ENCODE measurements at regions not wholly inside any gene's neighbourhood (a gene's known extent, or its start where the extent isn't known, plus 50 kb on each side); places are given as distances from the start of the nearest gene placed in this dataset.

GRCh38 chr5:159514229-159514810 lies 184.0 kb upstream of the IL12B start:
- no peaks in the 10 kb centered on the region for H3K36me3 Mint-ChIP-seq (ENCODE audit: insufficient read depth)
- H3K9me3 Mint-ChIP-seq (ENCODE audit: low read depth) = no peaks in the 10 kb centered on the region
- DNase-seq (ENCODE audit: low spot score, unreplicated experiment) = no peak
- no peak overlapping the region for H3K27ac Mint-ChIP-seq
- TF ChIP-seq CTCF (IDR thresholded peaks at IDR 0.05; ENCODE audit: unreplicated experiment) = no peak
- peaks cover 13% of the 10 kb centered on the region for H3K27me3 Mint-ChIP-seq
- peaks cover 3% of the 10 kb centered on the region for H3K4me1 Mint-ChIP-seq (ENCODE audit: low read depth)
- no peak overlapping the region for H3K4me3 Mint-ChIP-seq (ENCODE audit: low read depth)

- H3K27ac Mint-ChIP-seq = no peak overlapping the region
- TF ChIP-seq CTCF (IDR thresholded peaks at IDR 0.05; ENCODE audit: unreplicated experiment) = no peak
- no peak overlapping the region for H3K4me3 Mint-ChIP-seq (ENCODE audit: low read depth)
- no peaks in the 10 kb centered on the region for H3K9me3 Mint-ChIP-seq (ENCODE audit: low read depth)
- H3K27me3 Mint-ChIP-seq = peaks cover 13% of the 10 kb centered on the region
- DNase-seq (ENCODE audit: low spot score, unreplicated experiment) = no peak
- peaks cover 3% of the 10 kb centered on the region for H3K4me1 Mint-ChIP-seq (ENCODE audit: low read depth)
- no peaks in the 10 kb centered on the region for H3K36me3 Mint-ChIP-seq (ENCODE audit: insufficient read depth)
Measured at GRCh38 chr5:159515197-159515596, 184.9 kb upstream of the IL12B start.

- Mint-ChIP-seq H3K27me3 (peaks cover 13% of the 10 kb centered on the region), H3K4me1 (ENCODE audit: low read depth) (no peaks in the 10 kb centered on the region), H3K9me3 (ENCODE audit: low read depth) (no peaks in the 10 kb centered on the region), H3K36me3 (ENCODE audit: insufficient read depth) (no peaks in the 10 kb centered on the region), H3K4me3 (ENCODE audit: low read depth) (no peak overlapping the region), H3K27ac (no peak overlapping the region)
- DNase-seq (ENCODE audit: low spot score, unreplicated experiment) = peak; percentile 50
- peak; percentile 79 for TF ChIP-seq CTCF (IDR thresholded peaks at IDR 0.05; ENCODE audit: unreplicated experiment)
Measured at GRCh38 chr5:159515909-159516415, 185.7 kb upstream of the IL12B start.

- H3K27me3 Mint-ChIP-seq = peaks cover 13% of the 10 kb centered on the region
- H3K4me1 Mint-ChIP-seq (ENCODE audit: low read depth) = no peaks in the 10 kb centered on the region
- no peak overlapping the region for H3K4me3 Mint-ChIP-seq (ENCODE audit: low read depth)
- no peak for TF ChIP-seq CTCF (IDR thresholded peaks at IDR 0.05; ENCODE audit: unreplicated experiment)
- H3K9me3 Mint-ChIP-seq (ENCODE audit: low read depth) = no peaks in the 10 kb centered on the region
- no peaks in the 10 kb centered on the region for H3K36me3 Mint-ChIP-seq (ENCODE audit: insufficient read depth)
- no peak for DNase-seq (ENCODE audit: low spot score, unreplicated experiment)
- no peak overlapping the region for H3K27ac Mint-ChIP-seq
Measured at GRCh38 chr5:159518371-159518770, 188.1 kb upstream of the IL12B start.

- Mint-ChIP-seq H3K4me1 (ENCODE audit: low read depth) (no peaks in the 10 kb centered on the region), H3K27me3 (peaks cover 13% of the 10 kb centered on the region), H3K36me3 (ENCODE audit: insufficient read depth) (no peaks in the 10 kb centered on the region), H3K27ac (no peak overlapping the region), H3K4me3 (ENCODE audit: low read depth) (no peak overlapping the region), H3K9me3 (ENCODE audit: low read depth) (no peaks in the 10 kb centered on the region)
- no peak for TF ChIP-seq CTCF (IDR thresholded peaks at IDR 0.05; ENCODE audit: unreplicated experiment)
- no peak for DNase-seq (ENCODE audit: low spot score, unreplicated experiment)
Measured at GRCh38 chr5:159519365-159519764, 189.1 kb upstream of the IL12B start.
